ENCODE measurements at regions not wholly inside any gene's neighbourhood (a gene's known extent, or its start where the extent isn't known, plus 50 kb on each side); places are given as distances from the start of the nearest gene placed in this dataset.

GRCh38 chr4:62448911-62449310 is 1248.8 kb downstream of the ADGRL3 start:
- TF ChIP-seq, protein P1, sequence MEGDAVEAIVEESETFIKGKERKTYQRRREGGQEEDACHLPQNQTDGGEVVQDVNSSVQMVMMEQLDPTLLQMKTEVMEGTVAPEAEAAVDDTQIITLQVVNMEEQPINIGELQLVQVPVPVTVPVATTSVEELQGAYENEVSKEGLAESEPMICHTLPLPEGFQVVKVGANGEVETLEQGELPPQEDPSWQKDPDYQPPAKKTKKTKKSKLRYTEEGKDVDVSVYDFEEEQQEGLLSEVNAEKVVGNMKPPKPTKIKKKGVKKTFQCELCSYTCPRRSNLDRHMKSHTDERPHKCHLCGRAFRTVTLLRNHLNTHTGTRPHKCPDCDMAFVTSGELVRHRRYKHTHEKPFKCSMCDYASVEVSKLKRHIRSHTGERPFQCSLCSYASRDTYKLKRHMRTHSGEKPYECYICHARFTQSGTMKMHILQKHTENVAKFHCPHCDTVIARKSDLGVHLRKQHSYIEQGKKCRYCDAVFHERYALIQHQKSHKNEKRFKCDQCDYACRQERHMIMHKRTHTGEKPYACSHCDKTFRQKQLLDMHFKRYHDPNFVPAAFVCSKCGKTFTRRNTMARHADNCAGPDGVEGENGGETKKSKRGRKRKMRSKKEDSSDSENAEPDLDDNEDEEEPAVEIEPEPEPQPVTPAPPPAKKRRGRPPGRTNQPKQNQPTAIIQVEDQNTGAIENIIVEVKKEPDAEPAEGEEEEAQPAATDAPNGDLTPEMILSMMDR (conservative IDR thresholded peaks at IDR 0.05; ENCODE audit: low read depth, low read length) = no peak
- TF ChIP-seq EZH2 (IDR thresholded peaks at IDR 0.05; ENCODE audit: borderline replicate concordance, low read depth, low read length, poor library complexity, severe bottlenecking) = no peak

All from A673 (cell line).